C4-2B (cell line): ENCODE measurements at regions not wholly inside any gene's neighbourhood (a gene's known extent, or its start where the extent isn't known, plus 50 kb on each side); places are given as distances from the start of the nearest gene placed in this dataset.

Experiments
- ZFX ChIP-seq: fragments of 450-650 bp; IDR thresholded peaks from 2 replicates; pipeline ENCODE4 v1.6.1; 2017
- TF ChIP-seq, protein P1 (sequence below): fragments of 450-650 bp; conservative IDR thresholded peaks from 2 replicates; pipeline ENCODE4 v1.5.1; 2017; ENCODE audit warnings: mild to moderate bottlenecking

DNA sequence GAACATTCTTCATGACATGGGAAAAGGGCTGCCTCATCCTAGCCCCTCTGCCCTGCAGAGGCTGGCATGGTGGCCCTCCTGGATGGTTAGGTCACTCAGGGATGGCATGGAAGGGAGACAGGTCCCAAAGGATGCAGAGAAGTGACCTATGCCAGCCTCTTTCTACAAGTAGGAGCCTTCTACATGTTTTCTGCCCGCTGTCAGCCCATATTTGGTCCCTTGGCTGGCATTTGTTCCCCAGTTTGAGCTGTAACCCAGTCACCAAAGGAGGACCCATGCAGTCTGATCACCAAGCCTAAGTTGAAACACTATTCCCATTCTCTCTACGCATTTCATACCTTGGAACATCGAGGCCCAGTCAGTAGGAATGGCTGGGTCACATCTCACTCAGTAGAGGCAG is 95.4 kb downstream of the PJA1 start:
- TF ChIP-seq, protein P1, sequence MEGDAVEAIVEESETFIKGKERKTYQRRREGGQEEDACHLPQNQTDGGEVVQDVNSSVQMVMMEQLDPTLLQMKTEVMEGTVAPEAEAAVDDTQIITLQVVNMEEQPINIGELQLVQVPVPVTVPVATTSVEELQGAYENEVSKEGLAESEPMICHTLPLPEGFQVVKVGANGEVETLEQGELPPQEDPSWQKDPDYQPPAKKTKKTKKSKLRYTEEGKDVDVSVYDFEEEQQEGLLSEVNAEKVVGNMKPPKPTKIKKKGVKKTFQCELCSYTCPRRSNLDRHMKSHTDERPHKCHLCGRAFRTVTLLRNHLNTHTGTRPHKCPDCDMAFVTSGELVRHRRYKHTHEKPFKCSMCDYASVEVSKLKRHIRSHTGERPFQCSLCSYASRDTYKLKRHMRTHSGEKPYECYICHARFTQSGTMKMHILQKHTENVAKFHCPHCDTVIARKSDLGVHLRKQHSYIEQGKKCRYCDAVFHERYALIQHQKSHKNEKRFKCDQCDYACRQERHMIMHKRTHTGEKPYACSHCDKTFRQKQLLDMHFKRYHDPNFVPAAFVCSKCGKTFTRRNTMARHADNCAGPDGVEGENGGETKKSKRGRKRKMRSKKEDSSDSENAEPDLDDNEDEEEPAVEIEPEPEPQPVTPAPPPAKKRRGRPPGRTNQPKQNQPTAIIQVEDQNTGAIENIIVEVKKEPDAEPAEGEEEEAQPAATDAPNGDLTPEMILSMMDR: no peak
- no peak for TF ChIP-seq ZFX
